ENCODE measurements at regions not wholly inside any gene's neighbourhood (a gene's known extent, or its start where the extent isn't known, plus 50 kb on each side); places are given as distances from the start of the nearest gene placed in this dataset.

DNA sequence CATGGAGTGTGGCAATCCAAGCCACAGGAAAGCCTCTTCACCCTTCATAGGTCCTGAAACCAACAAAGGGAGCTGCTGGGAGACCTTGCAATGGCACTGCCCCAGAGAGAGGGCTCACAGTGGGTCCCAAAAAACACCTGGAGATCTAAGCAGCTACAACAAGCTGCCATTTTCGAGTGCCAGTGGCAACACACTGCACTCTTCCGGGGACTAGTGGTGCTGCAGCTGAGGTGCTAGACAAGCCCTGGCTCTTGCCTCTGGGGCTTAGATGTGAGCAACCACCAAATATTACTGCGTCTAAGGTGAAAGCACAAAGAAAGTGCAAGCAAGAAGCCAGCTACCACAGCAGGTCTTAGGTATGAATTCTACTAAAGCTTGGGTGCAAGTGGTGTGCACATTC, 192.9 kb downstream of the NOL4 start:
- Histone ChIP-seq H3K4me3 (no peak overlapping the region), H3K4me1 (ENCODE audit: insufficient read depth) (no peaks in the 10 kb centered on the region), H3K27ac (ENCODE audit: low read depth) (no peak overlapping the region), H3F3A (replicated peaks; ENCODE audit: low read depth) (no peaks in the 10 kb centered on the region), H3K9me2 (ENCODE audit: insufficient read depth) (no peaks in the 10 kb centered on the region), H2AFZ (0 out of 2 replicates have a peak overlapping the region, but pooled peaks have one; percentile 8), H3K79me2 (replicated peaks; ENCODE audit: insufficient read depth) (no peaks in the 10 kb centered on the region), H3K4me2 (no peak overlapping the region), H3K27me3 (ENCODE audit: insufficient read depth) (no peaks in the 10 kb centered on the region), H4K20me1 (replicated peaks; ENCODE audit: insufficient read depth) (no peaks in the 10 kb centered on the region), H3K36me3 (ENCODE audit: insufficient read depth) (no peaks in the 10 kb centered on the region)
- H3K36me3 Mint-ChIP-seq (ENCODE audit: low read depth): no peaks in the 10 kb centered on the region
- H3K4me3 Mint-ChIP-seq: no peak overlapping the region
- H3K27me3 Mint-ChIP-seq (ENCODE audit: insufficient read depth, low read depth, poor library complexity): no peaks in the 10 kb centered on the region
- no peak for ATAC-seq
- H3K4me1 Mint-ChIP-seq: no peaks in the 10 kb centered on the region
- DNase-seq (ENCODE audit: low spot score): peak; percentile 16
- no peak overlapping the region for H3K27ac Mint-ChIP-seq
- H3K9me3 Mint-ChIP-seq: no peaks in the 10 kb centered on the region
- TF ChIP-seq, protein P1, sequence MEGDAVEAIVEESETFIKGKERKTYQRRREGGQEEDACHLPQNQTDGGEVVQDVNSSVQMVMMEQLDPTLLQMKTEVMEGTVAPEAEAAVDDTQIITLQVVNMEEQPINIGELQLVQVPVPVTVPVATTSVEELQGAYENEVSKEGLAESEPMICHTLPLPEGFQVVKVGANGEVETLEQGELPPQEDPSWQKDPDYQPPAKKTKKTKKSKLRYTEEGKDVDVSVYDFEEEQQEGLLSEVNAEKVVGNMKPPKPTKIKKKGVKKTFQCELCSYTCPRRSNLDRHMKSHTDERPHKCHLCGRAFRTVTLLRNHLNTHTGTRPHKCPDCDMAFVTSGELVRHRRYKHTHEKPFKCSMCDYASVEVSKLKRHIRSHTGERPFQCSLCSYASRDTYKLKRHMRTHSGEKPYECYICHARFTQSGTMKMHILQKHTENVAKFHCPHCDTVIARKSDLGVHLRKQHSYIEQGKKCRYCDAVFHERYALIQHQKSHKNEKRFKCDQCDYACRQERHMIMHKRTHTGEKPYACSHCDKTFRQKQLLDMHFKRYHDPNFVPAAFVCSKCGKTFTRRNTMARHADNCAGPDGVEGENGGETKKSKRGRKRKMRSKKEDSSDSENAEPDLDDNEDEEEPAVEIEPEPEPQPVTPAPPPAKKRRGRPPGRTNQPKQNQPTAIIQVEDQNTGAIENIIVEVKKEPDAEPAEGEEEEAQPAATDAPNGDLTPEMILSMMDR (conservative IDR thresholded peaks at IDR 0.05; ENCODE audit: low read depth in 2 of 2): peak; percentile 27 to 57
- TF ChIP-seq, protein P2, sequence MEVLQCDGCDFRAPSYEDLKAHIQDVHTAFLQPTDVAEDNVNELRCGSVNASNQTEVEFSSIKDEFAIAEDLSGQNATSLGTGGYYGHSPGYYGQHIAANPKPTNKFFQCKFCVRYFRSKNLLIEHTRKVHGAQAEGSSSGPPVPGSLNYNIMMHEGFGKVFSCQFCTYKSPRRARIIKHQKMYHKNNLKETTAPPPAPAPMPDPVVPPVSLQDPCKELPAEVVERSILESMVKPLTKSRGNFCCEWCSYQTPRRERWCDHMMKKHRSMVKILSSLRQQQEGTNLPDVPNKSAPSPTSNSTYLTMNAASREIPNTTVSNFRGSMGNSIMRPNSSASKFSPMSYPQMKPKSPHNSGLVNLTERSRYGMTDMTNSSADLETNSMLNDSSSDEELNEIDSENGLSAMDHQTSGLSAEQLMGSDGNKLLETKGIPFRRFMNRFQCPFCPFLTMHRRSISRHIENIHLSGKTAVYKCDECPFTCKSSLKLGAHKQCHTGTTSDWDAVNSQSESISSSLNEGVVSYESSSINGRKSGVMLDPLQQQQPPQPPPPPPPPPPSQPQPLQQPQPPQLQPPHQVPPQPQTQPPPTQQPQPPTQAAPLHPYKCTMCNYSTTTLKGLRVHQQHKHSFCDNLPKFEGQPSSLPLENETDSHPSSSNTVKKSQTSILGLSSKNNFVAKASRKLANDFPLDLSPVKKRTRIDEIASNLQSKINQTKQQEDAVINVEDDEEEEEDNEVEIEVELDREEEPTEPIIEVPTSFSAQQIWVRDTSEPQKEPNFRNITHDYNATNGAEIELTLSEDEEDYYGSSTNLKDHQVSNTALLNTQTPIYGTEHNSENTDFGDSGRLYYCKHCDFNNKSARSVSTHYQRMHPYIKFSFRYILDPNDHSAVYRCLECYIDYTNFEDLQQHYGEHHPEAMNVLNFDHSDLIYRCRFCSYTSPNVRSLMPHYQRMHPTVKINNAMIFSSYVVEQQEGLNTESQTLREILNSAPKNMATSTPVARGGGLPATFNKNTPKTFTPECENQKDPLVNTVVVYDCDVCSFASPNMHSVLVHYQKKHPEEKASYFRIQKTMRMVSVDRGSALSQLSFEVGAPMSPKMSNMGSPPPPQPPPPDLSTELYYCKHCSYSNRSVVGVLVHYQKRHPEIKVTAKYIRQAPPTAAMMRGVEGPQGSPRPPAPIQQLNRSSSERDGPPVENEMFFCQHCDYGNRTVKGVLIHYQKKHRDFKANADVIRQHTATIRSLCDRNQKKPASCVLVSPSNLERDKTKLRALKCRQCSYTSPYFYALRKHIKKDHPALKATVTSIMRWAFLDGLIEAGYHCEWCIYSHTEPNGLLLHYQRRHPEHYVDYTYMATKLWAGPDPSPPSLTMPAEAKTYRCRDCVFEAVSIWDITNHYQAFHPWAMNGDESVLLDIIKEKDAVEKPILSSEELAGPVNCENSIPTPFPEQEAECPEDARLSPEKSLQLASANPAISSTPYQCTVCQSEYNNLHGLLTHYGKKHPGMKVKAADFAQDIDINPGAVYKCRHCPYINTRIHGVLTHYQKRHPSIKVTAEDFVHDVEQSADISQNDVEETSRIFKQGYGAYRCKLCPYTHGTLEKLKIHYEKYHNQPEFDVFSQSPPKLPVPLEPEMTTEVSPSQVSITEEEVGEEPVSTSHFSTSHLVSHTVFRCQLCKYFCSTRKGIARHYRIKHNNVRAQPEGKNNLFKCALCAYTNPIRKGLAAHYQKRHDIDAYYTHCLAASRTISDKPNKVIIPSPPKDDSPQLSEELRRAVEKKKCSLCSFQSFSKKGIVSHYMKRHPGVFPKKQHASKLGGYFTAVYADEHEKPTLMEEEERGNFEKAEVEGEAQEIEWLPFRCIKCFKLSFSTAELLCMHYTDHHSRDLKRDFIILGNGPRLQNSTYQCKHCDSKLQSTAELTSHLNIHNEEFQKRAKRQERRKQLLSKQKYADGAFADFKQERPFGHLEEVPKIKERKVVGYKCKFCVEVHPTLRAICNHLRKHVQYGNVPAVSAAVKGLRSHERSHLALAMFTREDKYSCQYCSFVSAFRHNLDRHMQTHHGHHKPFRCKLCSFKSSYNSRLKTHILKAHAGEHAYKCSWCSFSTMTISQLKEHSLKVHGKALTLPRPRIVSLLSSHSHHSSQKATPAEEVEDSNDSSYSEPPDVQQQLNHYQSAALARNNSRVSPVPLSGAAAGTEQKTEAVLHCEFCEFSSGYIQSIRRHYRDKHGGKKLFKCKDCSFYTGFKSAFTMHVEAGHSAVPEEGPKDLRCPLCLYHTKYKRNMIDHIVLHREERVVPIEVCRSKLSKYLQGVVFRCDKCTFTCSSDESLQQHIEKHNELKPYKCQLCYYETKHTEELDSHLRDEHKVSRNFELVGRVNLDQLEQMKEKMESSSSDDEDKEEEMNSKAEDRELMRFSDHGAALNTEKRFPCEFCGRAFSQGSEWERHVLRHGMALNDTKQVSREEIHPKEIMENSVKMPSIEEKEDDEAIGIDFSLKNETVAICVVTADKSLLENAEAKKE (CRISPR knock-in tag; IDR thresholded peaks at IDR 0.05): no peak

DNA sequence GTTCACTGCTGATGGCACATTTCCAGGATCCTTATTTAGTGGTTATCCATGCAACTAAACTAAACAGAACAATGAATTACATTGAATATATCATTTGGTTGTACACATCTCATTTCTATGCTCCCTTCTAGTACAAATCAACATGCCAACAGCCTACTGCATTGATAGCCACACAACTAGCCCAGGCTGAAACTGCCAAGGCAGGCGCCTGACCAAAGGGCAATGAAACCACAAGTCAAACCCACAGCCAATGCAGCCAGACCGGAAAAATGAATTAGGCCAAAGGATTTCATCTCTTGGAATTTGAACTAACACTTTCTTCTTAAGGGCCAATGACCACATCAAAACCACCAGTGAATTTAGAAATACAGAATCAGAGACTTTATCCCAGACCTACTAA, 196.4 kb downstream of the NOL4 start:
- no peaks in the 10 kb centered on the region for H3K9me3 Mint-ChIP-seq
- no peak overlapping the region for H3K4me3 ChIP-seq
- no peaks in the 10 kb centered on the region for H3K79me2 ChIP-seq (replicated peaks; ENCODE audit: insufficient read depth)
- DNase-seq (ENCODE audit: low spot score) (no peak), ATAC-seq (no peak)
- H3K4me3 Mint-ChIP-seq: no peak overlapping the region
- TF ChIP-seq POLR2AphosphoS5 (IDR thresholded peaks at IDR 0.05; ENCODE audit: low read depth) (no peak), JUNB (IDR thresholded peaks at IDR 0.05; ENCODE audit: unreplicated experiment) (no peak), ZNF331 (CRISPR knock-in tag; IDR thresholded peaks at IDR 0.05; ENCODE audit: low read depth) (no peak)
- no peaks in the 10 kb centered on the region for H4K20me1 ChIP-seq (replicated peaks; ENCODE audit: insufficient read depth)
- H3K36me3 Mint-ChIP-seq (ENCODE audit: low read depth): no peaks in the 10 kb centered on the region
- no peaks in the 10 kb centered on the region for H3K4me1 ChIP-seq (ENCODE audit: insufficient read depth)
- no peaks in the 10 kb centered on the region for H3K27me3 Mint-ChIP-seq (ENCODE audit: insufficient read depth, low read depth, poor library complexity)
- H2AFZ ChIP-seq: no peak overlapping the region
- no peak overlapping the region for H3K27ac Mint-ChIP-seq
- no peak overlapping the region for H3K27ac ChIP-seq (ENCODE audit: low read depth)
- H3K36me3 ChIP-seq (ENCODE audit: insufficient read depth): no peaks in the 10 kb centered on the region
- no peaks in the 10 kb centered on the region for H3F3A ChIP-seq (replicated peaks; ENCODE audit: low read depth)
- H3K9me2 ChIP-seq (ENCODE audit: insufficient read depth): no peaks in the 10 kb centered on the region
- no peaks in the 10 kb centered on the region for H3K27me3 ChIP-seq (ENCODE audit: insufficient read depth)
- no peak overlapping the region for H3K4me2 ChIP-seq
- H3K4me1 Mint-ChIP-seq: no peaks in the 10 kb centered on the region

Data from GM23338 (cell line).